ENCODE measurements at regions not wholly inside any gene's neighbourhood (a gene's known extent, or its start where the extent isn't known, plus 50 kb on each side); places are given as distances from the start of the nearest gene placed in this dataset.

- H3K4me1 Mint-ChIP-seq (ENCODE audit: low read depth), result peaks cover 32% of the 10 kb centered on the region
- no peaks in the 10 kb centered on the region for H3K36me3 Mint-ChIP-seq (ENCODE audit: low read depth)
- DNase-seq, result peak; percentile 73
- peaks cover 19% of the 10 kb centered on the region for H3K9me3 Mint-ChIP-seq
- peaks cover 3% of the 10 kb centered on the region for H3K27me3 Mint-ChIP-seq
- H3K27ac Mint-ChIP-seq, result no peak overlapping the region
- H3K4me3 Mint-ChIP-seq, result no peak overlapping the region
Measured at GRCh38 chr21:45592208-45592619, 50.0 kb upstream of the SLC19A1 start.

GRCh38 chr21:45592626-45593134 is 50.4 kb upstream of the SLC19A1 start:
- no peak overlapping the region for H3K27ac Mint-ChIP-seq
- no peaks in the 10 kb centered on the region for H3K36me3 Mint-ChIP-seq (ENCODE audit: low read depth)
- H3K4me3 Mint-ChIP-seq, result peak overlapping the region; percentile 18
- H3K4me1 Mint-ChIP-seq (ENCODE audit: low read depth), result peaks cover 30% of the 10 kb centered on the region
- DNase-seq, result peak; percentile 54
- no peaks in the 10 kb centered on the region for H3K27me3 Mint-ChIP-seq
- peaks cover 14% of the 10 kb centered on the region for H3K9me3 Mint-ChIP-seq

GRCh38 chr21:45593162-45594022 is 50.1 kb upstream of the PCBP3 start:
- Mint-ChIP-seq H3K4me3 (no peak overlapping the region), H3K4me1 (ENCODE audit: low read depth) (peaks cover 23% of the 10 kb centered on the region), H3K27ac (no peak overlapping the region), H3K36me3 (ENCODE audit: low read depth) (no peaks in the 10 kb centered on the region), H3K27me3 (no peaks in the 10 kb centered on the region), H3K9me3 (peaks cover 7% of the 10 kb centered on the region)
- DNase-seq, result no peak
